ENCODE measurements at regions not wholly inside any gene's neighbourhood (a gene's known extent, or its start where the extent isn't known, plus 50 kb on each side); places are given as distances from the start of the nearest gene placed in this dataset.

DNA sequence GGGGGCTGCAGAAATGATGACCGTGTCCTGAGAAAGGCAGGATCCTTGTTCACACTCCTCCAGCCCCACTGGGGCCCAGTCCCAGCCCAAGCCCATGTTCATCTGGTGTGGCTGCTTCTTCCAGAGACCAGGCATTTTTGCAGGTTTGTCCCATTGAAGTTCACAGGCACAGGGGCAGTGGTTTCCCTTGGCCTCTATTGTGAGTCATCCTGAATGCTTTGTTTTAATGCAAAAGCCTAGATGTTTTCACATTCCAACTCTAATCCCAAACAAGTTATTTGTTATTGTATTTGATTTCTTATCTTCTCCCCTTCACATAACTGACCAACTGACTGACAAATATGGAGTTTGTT is 426.4 kb upstream of the ID2 start:
- TF ChIP-seq POLR2A (IDR thresholded peaks at IDR 0.05) = no peak
- no peak for TF ChIP-seq EP300 (IDR thresholded peaks at IDR 0.05)
- TF ChIP-seq, protein P1, sequence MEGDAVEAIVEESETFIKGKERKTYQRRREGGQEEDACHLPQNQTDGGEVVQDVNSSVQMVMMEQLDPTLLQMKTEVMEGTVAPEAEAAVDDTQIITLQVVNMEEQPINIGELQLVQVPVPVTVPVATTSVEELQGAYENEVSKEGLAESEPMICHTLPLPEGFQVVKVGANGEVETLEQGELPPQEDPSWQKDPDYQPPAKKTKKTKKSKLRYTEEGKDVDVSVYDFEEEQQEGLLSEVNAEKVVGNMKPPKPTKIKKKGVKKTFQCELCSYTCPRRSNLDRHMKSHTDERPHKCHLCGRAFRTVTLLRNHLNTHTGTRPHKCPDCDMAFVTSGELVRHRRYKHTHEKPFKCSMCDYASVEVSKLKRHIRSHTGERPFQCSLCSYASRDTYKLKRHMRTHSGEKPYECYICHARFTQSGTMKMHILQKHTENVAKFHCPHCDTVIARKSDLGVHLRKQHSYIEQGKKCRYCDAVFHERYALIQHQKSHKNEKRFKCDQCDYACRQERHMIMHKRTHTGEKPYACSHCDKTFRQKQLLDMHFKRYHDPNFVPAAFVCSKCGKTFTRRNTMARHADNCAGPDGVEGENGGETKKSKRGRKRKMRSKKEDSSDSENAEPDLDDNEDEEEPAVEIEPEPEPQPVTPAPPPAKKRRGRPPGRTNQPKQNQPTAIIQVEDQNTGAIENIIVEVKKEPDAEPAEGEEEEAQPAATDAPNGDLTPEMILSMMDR (IDR thresholded peaks at IDR 0.05) = no peak
- no peak for TF ChIP-seq POLR2AphosphoS5 (IDR thresholded peaks at IDR 0.05)
